CD1c-positive myeloid dendritic cell (primary cell): ENCODE measurements at regions not wholly inside any gene's neighbourhood (a gene's known extent, or its start where the extent isn't known, plus 50 kb on each side); places are given as distances from the start of the nearest gene placed in this dataset.

Experiments used
- DNase-seq: peaks from one replicate; pipeline ENCODE4 v3.0.0-alpha.2; 2016; ENCODE audit errors: extremely low spot score

GRCh38 chr10:85542936-85543730, 823.5 kb downstream of the GRID1 start:
- no peak for DNase-seq

DNA sequence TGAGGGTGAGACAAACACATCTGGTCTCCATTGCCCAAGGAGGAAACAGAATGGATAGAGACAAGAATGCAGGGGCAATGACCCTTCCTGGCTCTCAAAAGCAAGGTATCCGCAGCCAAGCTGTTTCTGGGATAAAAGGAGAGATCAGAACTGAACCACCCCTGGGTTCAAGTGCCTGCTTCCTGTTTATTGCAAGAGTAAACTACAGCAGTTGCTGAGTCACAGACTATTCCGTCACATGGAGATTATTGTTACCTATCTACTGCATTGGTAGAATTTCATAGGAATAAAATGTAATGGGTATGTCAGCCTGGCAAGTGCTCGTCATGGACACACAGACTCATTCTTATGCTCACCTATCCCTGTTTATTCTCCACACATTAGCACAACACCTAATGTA, 821.6 kb downstream of the GRID1 start:
- no peak for DNase-seq

DNA sequence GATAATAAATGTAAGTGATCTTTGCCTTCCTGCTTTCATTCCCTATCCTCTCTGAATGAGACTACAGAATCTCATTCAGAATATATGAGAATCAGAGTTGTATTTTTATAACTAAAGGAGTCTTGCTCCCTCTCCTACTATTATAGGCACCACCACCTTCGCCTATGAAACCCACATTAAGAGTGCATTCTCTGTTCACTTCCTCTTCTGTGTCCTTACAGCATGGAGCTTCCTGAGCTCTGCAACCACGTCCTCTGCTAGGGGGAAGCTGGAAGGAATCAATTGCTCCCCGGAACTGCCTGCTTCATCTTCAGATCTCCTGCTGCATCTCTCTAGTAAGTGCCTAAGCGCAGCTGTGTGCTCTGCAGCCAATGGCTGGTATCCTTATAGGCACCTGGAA, 820.7 kb downstream of the GRID1 start:
- no peak for DNase-seq

- DNase-seq, result no peak
Observed at GRCh38 chr10:85547460-85548023, 819.1 kb downstream of the GRID1 start.

GRCh38 chr10:85548034-85548433, 818.6 kb downstream of the GRID1 start:
- DNase-seq, result no peak
